K562 (cell line): ENCODE measurements at regions not wholly inside any gene's neighbourhood (a gene's known extent, or its start where the extent isn't known, plus 50 kb on each side); places are given as distances from the start of the nearest gene placed in this dataset.

ENCODE experiments used
- ATAC-seq: fragments of 200-7000 bp; cut with Tn5 transposase; 3 replicates; pipeline ENCODE4 v1.9.1; 2020; ENCODE audit warnings: moderate library complexity
- BruUV-seq: library from RNA; stranded (reverse); fragments of 400-500 nt; replicated peaks from 2 replicates; lab custom pipeline; 2021; lab: Mats Ljungman, UMichigan
- CTCF ChIA-PET: fragments of 300-600 bp; formaldehyde crosslinking; extraction: SDS; loops from one replicate; lab custom pipeline; 2021; ENCODE audit warnings: low intra/inter-chr PET ratio; lab: Yijun Ruan, JAX
- POLR2A ChIA-PET: fragments of 300-600, 350-650 bp; sonication (Branson Sonifier 250); formaldehyde crosslinking; extraction: SDS; loops from one replicate; lab custom pipeline; 2021; ENCODE audit warnings: antibody characterized with exemption, inconsistent platforms; lab: Yijun Ruan, JAX
- DNase-seq, 4 experiments: peaks; one replicate each; pipeline versions ENCODE4 v3.0.0 to v3.0.0-alpha.2; 2011 to 2018; ENCODE audit warnings: low spot score in 3 of 4, mixed read lengths in 3 of 4; ENCODE audit errors: extremely low read depth in 1 of 4
- FAIRE-seq: peaks from 2 replicates; lab custom pipeline; 2011; peaks lifted over from hg19 to GRCh38; lab: Jason Lieb, UNC
- H2AFZ ChIP-seq: 2 replicates; pipeline ENCODE4 v1.6.0; 2011; ENCODE audit warnings: low read depth, low read length, control low read depth, inconsistent platforms
- H3K27ac ChIP-seq: fragments of 200-600 bp; 3 replicates; pipeline ENCODE4 v1.8.0; 2011; ENCODE audit warnings: low read depth, mild to moderate bottlenecking, control low read depth, inconsistent platforms, low read length, moderate library complexity, mixed read lengths; ENCODE audit errors: extremely low read depth
- H3K27me3 ChIP-seq, 2 experiments: fragments of 300-600 bp in 1 of 2; 2 replicates in 1 of 2; 3 replicates in 1 of 2; pipeline versions ENCODE4 v1.6.0 to v1.8.0; 2011; ENCODE audit warnings: inconsistent platforms in 2 of 2, low read length in 2 of 2, mild to moderate bottlenecking in 1 of 2, mixed read lengths in 1 of 2, moderate library complexity in 1 of 2; ENCODE audit not compliant: control insufficient read depth in 2 of 2, insufficient read depth in 2 of 2
- H3K36me3 ChIP-seq: fragments of 300-600 bp; 3 replicates; pipeline ENCODE4 v1.8.0; 2011; ENCODE audit warnings: mild to moderate bottlenecking, low read length, inconsistent platforms; ENCODE audit not compliant: control insufficient read depth, insufficient read depth
- H3K4me1 ChIP-seq, 2 experiments: fragments of 200-600 bp in 1 of 2; replicated peaks in 1 of 2; 2 replicates in 1 of 2; 3 replicates in 1 of 2; pipeline versions ENCODE4 v1.5.1 to v1.8.0; 2011; ENCODE audit warnings: inconsistent platforms in 2 of 2, low read length in 2 of 2, mild to moderate bottlenecking in 1 of 2, mixed read lengths in 1 of 2, moderate library complexity in 1 of 2; ENCODE audit not compliant: control insufficient read depth in 2 of 2, insufficient read depth in 2 of 2
- H3K4me2 ChIP-seq: 2 replicates; pipeline ENCODE4 v1.6.1; 2011; ENCODE audit warnings: low read length, control low read depth, inconsistent platforms, mixed read lengths; ENCODE audit not compliant: insufficient read depth
- H3K4me3 ChIP-seq: fragments of 200-600 bp; sonication (generic), shearing (Covaris generic); 2 replicates; pipeline ENCODE4 v1.5.1; 2016; ENCODE audit warnings: control low read depth, inconsistent platforms
- H3K79me2 ChIP-seq: fragments of 200-600 bp; 3 replicates; pipeline ENCODE4 v1.8.0; 2011; ENCODE audit warnings: low read length, inconsistent platforms; ENCODE audit not compliant: control insufficient read depth, insufficient read depth
- H3K9ac ChIP-seq, 2 experiments: 2 replicates each; pipeline versions ENCODE4 v1.6.0 to v1.6.1; 2011; ENCODE audit warnings: low read depth in 2 of 2, low read length in 2 of 2, control low read depth in 1 of 2, inconsistent platforms in 1 of 2, mild to moderate bottlenecking in 1 of 2, mixed read lengths in 1 of 2; ENCODE audit not compliant: insufficient read depth in 1 of 2
- H3K9me1 ChIP-seq: one replicate; pipeline ENCODE4 v1.6.0; 2011; ENCODE audit warnings: inconsistent platforms, mild to moderate bottlenecking, low read length, moderate library complexity; ENCODE audit not compliant: control insufficient read depth, insufficient read depth
- H3K9me3 ChIP-seq: replicated peaks from 2 replicates; pipeline ENCODE4 v1.5.1; 2011; ENCODE audit warnings: low read depth, low read length, inconsistent platforms; ENCODE audit not compliant: control insufficient read depth, insufficient read depth
- H4K20me1 ChIP-seq: replicated peaks from 2 replicates; pipeline ENCODE4 v1.6.1; 2011; ENCODE audit warnings: low read length, inconsistent platforms, mixed read lengths; ENCODE audit not compliant: control insufficient read depth, insufficient read depth
- BACH1 ChIP-seq: fragments of 200-800 bp; sonication (Bioruptor generic); IDR thresholded peaks from 2 replicates; pipeline ENCODE4 v1.6.1; 2016; ENCODE audit warnings: missing genetic modification characterization, missing compliant biosample characterization
- CBFA2T3 ChIP-seq: fragments of 450-650 bp; IDR thresholded peaks from 2 replicates; pipeline ENCODE4 v1.6.1; 2017
- HES1 ChIP-seq: fragments of 450-650 bp; IDR thresholded peaks from 2 replicates; pipeline ENCODE4 v1.6.1; 2016; ENCODE audit warnings: low read depth, mild to moderate bottlenecking, moderate library complexity
- LCOR ChIP-seq: sonication (generic); formaldehyde crosslinking; IDR thresholded peaks from 2 replicates; pipeline ENCODE4 v1.8.0; 2022; ENCODE audit warnings: mild to moderate bottlenecking, missing genetic modification reagents
- MECOM ChIP-seq: fragments of 250-450 bp; sonication (Bioruptor Pico); IDR thresholded peaks from 2 replicates; pipeline ENCODE4 v1.8.0; 2022; ENCODE audit warnings: inconsistent platforms
- OTX1 ChIP-seq: fragments of 450-650 bp; formaldehyde crosslinking; IDR thresholded peaks from 2 replicates; pipeline ENCODE4 v1.4.0; 2022; ENCODE audit warnings: mild to moderate bottlenecking
- POLR2G ChIP-seq: fragments of 200-400 bp; formaldehyde crosslinking; IDR thresholded peaks from 2 replicates; pipeline ENCODE4 v1.6.1; 2017; ENCODE audit warnings: low read depth, mild to moderate bottlenecking, antibody characterized with exemption, low read length, moderate library complexity
- SMAD3 ChIP-seq: fragments of 450-650 bp; formaldehyde crosslinking; conservative IDR thresholded peaks from 2 replicates; pipeline ENCODE4 v1.4.0; 2020; ENCODE audit warnings: mild to moderate bottlenecking
- SREBF1 ChIP-seq: fragments of 150-350 bp; IDR thresholded peaks from 2 replicates; pipeline ENCODE4 v1.6.1; 2014; ENCODE audit warnings: antibody characterized with exemption, low read depth, low read length, borderline replicate concordance
- WGBS: fragments of 100-300 bp; shearing (Covaris generic); methylation state at CpG from one replicate; pipeline ENCODE4 v1.1.6; 2016; ENCODE audit warnings: low coverage, mixed read lengths; ENCODE audit not compliant: insufficient coverage; ENCODE audit errors: missing lambda C conversion rate; 5-methylcytosine and 5-hydroxymethylcytosine counted together
- in situ Hi-C: fragments of 300-500 bp; cut with MboI; formaldehyde crosslinking; loops from 4 replicates; pipeline ENCODE4 v1.15.0; 2018; ENCODE audit warnings: inconsistent platforms, mixed read lengths
- intact Hi-C: fragments of 100-400 bp; cut with micrococcal nuclease; formaldehyde crosslinking; loops from 2 replicates; pipeline ENCODE4 v1.14.2; 2022
- TF ChIP-seq, protein P1 (sequence below): sonication (generic); formaldehyde crosslinking; IDR thresholded peaks from 2 replicates; pipeline ENCODE4 v1.8.0; 2022; ENCODE audit warnings: mild to moderate bottlenecking, missing genetic modification reagents
- TF ChIP-seq, protein P2 (sequence below): conservative IDR thresholded peaks from 2 replicates; pipeline ENCODE4 v1.6.1; 2011; ENCODE audit warnings: low read depth, mild to moderate bottlenecking, low read length; ENCODE audit not compliant: control insufficient read depth
- TF ChIP-seq, protein P3 (sequence below): fragments of 250-450 bp; sonication (Bioruptor Pico); IDR thresholded peaks from 2 replicates; pipeline ENCODE4 v1.4.0; 2020; ENCODE audit warnings: mild to moderate bottlenecking, moderate library complexity

DNA sequence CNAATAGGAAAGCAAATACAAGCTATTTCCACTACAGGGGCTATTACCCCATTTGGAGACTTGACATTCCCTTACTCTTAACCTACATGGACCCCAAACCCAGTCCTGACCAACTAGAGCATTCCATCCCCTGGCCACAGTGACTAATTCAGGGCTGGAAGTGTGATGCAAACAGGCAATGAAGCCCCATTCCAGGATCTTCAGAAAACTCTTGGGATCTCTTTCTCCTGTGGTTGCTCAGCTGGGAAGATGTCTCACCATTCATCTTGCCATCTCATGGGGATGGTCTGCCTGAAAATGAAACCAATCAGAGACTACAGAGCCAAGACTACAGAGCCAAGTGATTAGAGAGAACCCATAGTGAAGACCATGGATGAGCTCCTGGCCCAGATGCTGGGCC lies 206.2 kb downstream of the ZNF365 start (continued):
- TF ChIP-seq, protein P1, sequence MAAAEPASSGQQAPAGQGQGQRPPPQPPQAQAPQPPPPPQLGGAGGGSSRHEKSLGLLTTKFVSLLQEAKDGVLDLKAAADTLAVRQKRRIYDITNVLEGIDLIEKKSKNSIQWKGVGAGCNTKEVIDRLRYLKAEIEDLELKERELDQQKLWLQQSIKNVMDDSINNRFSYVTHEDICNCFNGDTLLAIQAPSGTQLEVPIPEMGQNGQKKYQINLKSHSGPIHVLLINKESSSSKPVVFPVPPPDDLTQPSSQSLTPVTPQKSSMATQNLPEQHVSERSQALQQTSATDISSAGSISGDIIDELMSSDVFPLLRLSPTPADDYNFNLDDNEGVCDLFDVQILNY = no peak

GRCh38 chr10:62581351-62581750 lies 207.2 kb downstream of the ZNF365 start:
- in situ Hi-C loops = loop anchor here (25.0 kb wide), 1 partner anchor 1156 kb away; no protein-coding TSS in a partner anchor
- DNase-seq = no peak
- no peak overlapping the region for H2AFZ ChIP-seq
- ChIA-PET POLR2A (no interaction called here), CTCF (no interaction called here)
- no peaks in the 10 kb centered on the region for H3K4me1 ChIP-seq
- no peaks in the 10 kb centered on the region for H3K9me1 ChIP-seq
- no TSS peak for BruUV-seq
- intact Hi-C loops = no loop called here
- no peaks in the 10 kb centered on the region for H3K9me3 ChIP-seq
- H3K27me3 ChIP-seq = peaks cover 0 to 8% of the 10 kb centered on the region in 2 experiments; a peak in 2 of 5 replicates
- 2% methylated on average over 3 of the region's 3 CpGs for WGBS
- no peak for ATAC-seq
- H3K4me2 ChIP-seq = no peak overlapping the region
- H3K9ac ChIP-seq = no peak overlapping the region
- H3K4me3 ChIP-seq = no peak overlapping the region
- TF ChIP-seq BACH1 (tag) (no peak), HES1 (no peak), OTX1 (CRISPR knock-in tag) (no peak), SMAD3 (CRISPR knock-in tag) (no peak), POLR2G (no peak), SREBF1 (no peak), LCOR (CRISPR knock-in tag) (no peak), CBFA2T3 (no peak), MECOM (no peak)
- TF ChIP-seq, protein P2, sequence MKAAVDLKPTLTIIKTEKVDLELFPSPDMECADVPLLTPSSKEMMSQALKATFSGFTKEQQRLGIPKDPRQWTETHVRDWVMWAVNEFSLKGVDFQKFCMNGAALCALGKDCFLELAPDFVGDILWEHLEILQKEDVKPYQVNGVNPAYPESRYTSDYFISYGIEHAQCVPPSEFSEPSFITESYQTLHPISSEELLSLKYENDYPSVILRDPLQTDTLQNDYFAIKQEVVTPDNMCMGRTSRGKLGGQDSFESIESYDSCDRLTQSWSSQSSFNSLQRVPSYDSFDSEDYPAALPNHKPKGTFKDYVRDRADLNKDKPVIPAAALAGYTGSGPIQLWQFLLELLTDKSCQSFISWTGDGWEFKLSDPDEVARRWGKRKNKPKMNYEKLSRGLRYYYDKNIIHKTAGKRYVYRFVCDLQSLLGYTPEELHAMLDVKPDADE = no peak
- TF ChIP-seq, protein P3, sequence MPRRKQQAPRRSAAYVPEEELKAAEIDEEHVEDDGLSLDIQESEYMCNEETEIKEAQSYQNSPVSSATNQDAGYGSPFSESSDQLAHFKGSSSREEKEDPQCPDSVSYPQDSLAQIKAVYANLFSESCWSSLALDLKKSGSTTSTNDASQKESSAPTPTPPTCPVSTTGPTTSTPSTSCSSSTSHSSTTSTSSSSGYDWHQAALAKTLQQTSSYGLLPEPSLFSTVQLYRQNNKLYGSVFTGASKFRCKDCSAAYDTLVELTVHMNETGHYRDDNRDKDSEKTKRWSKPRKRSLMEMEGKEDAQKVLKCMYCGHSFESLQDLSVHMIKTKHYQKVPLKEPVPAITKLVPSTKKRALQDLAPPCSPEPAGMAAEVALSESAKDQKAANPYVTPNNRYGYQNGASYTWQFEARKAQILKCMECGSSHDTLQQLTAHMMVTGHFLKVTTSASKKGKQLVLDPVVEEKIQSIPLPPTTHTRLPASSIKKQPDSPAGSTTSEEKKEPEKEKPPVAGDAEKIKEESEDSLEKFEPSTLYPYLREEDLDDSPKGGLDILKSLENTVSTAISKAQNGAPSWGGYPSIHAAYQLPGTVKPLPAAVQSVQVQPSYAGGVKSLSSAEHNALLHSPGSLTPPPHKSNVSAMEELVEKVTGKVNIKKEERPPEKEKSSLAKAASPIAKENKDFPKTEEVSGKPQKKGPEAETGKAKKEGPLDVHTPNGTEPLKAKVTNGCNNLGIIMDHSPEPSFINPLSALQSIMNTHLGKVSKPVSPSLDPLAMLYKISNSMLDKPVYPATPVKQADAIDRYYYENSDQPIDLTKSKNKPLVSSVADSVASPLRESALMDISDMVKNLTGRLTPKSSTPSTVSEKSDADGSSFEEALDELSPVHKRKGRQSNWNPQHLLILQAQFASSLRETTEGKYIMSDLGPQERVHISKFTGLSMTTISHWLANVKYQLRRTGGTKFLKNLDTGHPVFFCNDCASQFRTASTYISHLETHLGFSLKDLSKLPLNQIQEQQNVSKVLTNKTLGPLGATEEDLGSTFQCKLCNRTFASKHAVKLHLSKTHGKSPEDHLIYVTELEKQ (CRISPR knock-in tag) = no peak
- H3K27ac ChIP-seq = no peak overlapping the region
- no peaks in the 10 kb centered on the region for H3K79me2 ChIP-seq
- no peaks in the 10 kb centered on the region for H3K36me3 ChIP-seq
- H4K20me1 ChIP-seq = no peaks in the 10 kb centered on the region
- no peak for FAIRE-seq
